DOHH2 (cell line): ENCODE measurements at regions not wholly inside any gene's neighbourhood (a gene's known extent, or its start where the extent isn't known, plus 50 kb on each side); places are given as distances from the start of the nearest gene placed in this dataset.

Source experiments
- H3F3A ChIP-seq: fragments of 200-600 bp; sonication (generic), shearing (Covaris generic); 2 replicates; pipeline ENCODE4 v1.6.0; 2016; ENCODE audit warnings: antibody characterized with exemption, mild to moderate bottlenecking; ENCODE audit not compliant: control insufficient read depth, insufficient read depth
- H3K27ac ChIP-seq: fragments of 200-600 bp; sonication (generic); 2 replicates; pipeline ENCODE4 v1.5.1; 2014; ENCODE audit warnings: low read depth, mild to moderate bottlenecking, low read length, moderate library complexity
- H3K27me3 ChIP-seq: fragments of 200-600 bp; sonication (generic); 2 replicates; pipeline ENCODE4 v1.6.1; 2014; ENCODE audit warnings: mild to moderate bottlenecking, low read length, mixed read lengths; ENCODE audit not compliant: control insufficient read depth
- H3K36me3 ChIP-seq: fragments of 200-600 bp; sonication (generic); 2 replicates; pipeline ENCODE4 v1.6.1; 2014; ENCODE audit warnings: mild to moderate bottlenecking, low read length, moderate library complexity, mixed read lengths; ENCODE audit not compliant: control insufficient read depth
- H3K4me1 ChIP-seq: fragments of 200-600 bp; sonication (generic); 2 replicates; pipeline ENCODE4 v1.6.1; 2014; ENCODE audit warnings: mild to moderate bottlenecking, low read length, mixed read lengths; ENCODE audit not compliant: control insufficient read depth
- H3K4me2 ChIP-seq: fragments of 200-600 bp; sonication (generic); 2 replicates; pipeline ENCODE4 v1.6.0; 2014; ENCODE audit warnings: mild to moderate bottlenecking, low read length, moderate library complexity
- H3K4me3 ChIP-seq: fragments of 200-600 bp; sonication (generic); 2 replicates; pipeline ENCODE4 v1.5.1; 2014; ENCODE audit warnings: mild to moderate bottlenecking, low read length, mixed read lengths
- H3K79me2 ChIP-seq: fragments of 200-600 bp; sonication (generic); 2 replicates; pipeline ENCODE4 v1.6.1; 2014; ENCODE audit warnings: mild to moderate bottlenecking, low read length, mixed read lengths; ENCODE audit not compliant: control insufficient read depth
- H3K9me2 ChIP-seq: fragments of 200-600 bp; sonication (generic); replicated peaks from 2 replicates; pipeline ENCODE4 v1.6.1; 2014; ENCODE audit warnings: mild to moderate bottlenecking, low read length, mixed read lengths; ENCODE audit not compliant: control insufficient read depth
- H3K9me3 ChIP-seq: fragments of 200-600 bp; sonication (generic); 2 replicates; pipeline ENCODE4 v1.6.1; 2014; ENCODE audit warnings: antibody characterized with exemption, low read length, mixed read lengths; ENCODE audit not compliant: control insufficient read depth, insufficient read depth
- H4K20me1 ChIP-seq: fragments of 200-600 bp; sonication (generic); 2 replicates; pipeline ENCODE4 v1.6.0; 2014; ENCODE audit warnings: low read depth, mild to moderate bottlenecking, antibody characterized with exemption, low read length, moderate library complexity; ENCODE audit not compliant: control insufficient read depth, insufficient read depth
- CTCF ChIP-seq: fragments of 200-600 bp; sonication (generic); IDR thresholded peaks from one replicate; pipeline ENCODE4 v1.5.1; 2014; ENCODE audit warnings: antibody characterized with exemption, mild to moderate bottlenecking, low read depth, low read length; ENCODE audit not compliant: poor library complexity, severe bottlenecking
- EZH2phosphoT487 ChIP-seq: fragments of 200-600 bp; sonication (generic); IDR thresholded peaks from 2 replicates; pipeline ENCODE4 v1.6.1; 2017; ENCODE audit warnings: borderline replicate concordance, mild to moderate bottlenecking, antibody characterized with exemption, low read length, moderate library complexity, mixed read lengths

GRCh38 chr3:72641684-72642083, 206.6 kb downstream of the SHQ1 start:
- Histone ChIP-seq H3K9me2 (no peaks in the 10 kb centered on the region), H3K27ac (no peak overlapping the region), H3K27me3 (0 out of 2 replicates have a peak, but pooled peaks cover under 1% of the 10 kb centered on the region), H3K4me3 (no peak overlapping the region), H3K4me1 (no peaks in the 10 kb centered on the region), H3K36me3 (no peaks in the 10 kb centered on the region), H3K4me2 (no peak overlapping the region), H3K79me2 (no peaks in the 10 kb centered on the region), H4K20me1 (no peaks in the 10 kb centered on the region), H3F3A (no peaks in the 10 kb centered on the region), H3K9me3 (no peaks in the 10 kb centered on the region)
- TF ChIP-seq CTCF, result no peak
- TF ChIP-seq EZH2phosphoT487, result no peak

- Histone ChIP-seq H3K4me2 (no peak overlapping the region), H3K4me1 (no peaks in the 10 kb centered on the region), H3K4me3 (no peak overlapping the region), H3K27ac (no peak overlapping the region), H3K27me3 (0 out of 2 replicates have a peak, but pooled peaks cover 3% of the 10 kb centered on the region), H3K79me2 (no peaks in the 10 kb centered on the region), H3K36me3 (no peaks in the 10 kb centered on the region), H3K9me3 (no peaks in the 10 kb centered on the region), H3K9me2 (no peaks in the 10 kb centered on the region), H3F3A (no peaks in the 10 kb centered on the region), H4K20me1 (no peaks in the 10 kb centered on the region)
- TF ChIP-seq CTCF, result no peak
- TF ChIP-seq EZH2phosphoT487, result no peak
Measured at GRCh38 chr3:72641072-72641471, 207.2 kb downstream of the SHQ1 start.

- H3F3A ChIP-seq, result no peaks in the 10 kb centered on the region
- H3K27me3 ChIP-seq, result peaks cover 14% of the 10 kb centered on the region
- H3K4me1 ChIP-seq, result no peaks in the 10 kb centered on the region
- no peaks in the 10 kb centered on the region for H3K9me2 ChIP-seq
- TF ChIP-seq CTCF (no peak), EZH2phosphoT487 (no peak)
- no peak overlapping the region for H3K27ac ChIP-seq
- H3K79me2 ChIP-seq, result no peaks in the 10 kb centered on the region
- H3K4me3 ChIP-seq, result no peak overlapping the region
- no peak overlapping the region for H3K4me2 ChIP-seq
- H3K9me3 ChIP-seq, result no peaks in the 10 kb centered on the region
- H4K20me1 ChIP-seq, result no peaks in the 10 kb centered on the region
- no peaks in the 10 kb centered on the region for H3K36me3 ChIP-seq
Measured at GRCh38 chr3:72636969-72637597, 211.2 kb downstream of the SHQ1 start.
